Stimulated activated CD4-positive, alpha-beta T cell treated with anti-CD3 and anti-CD28 coated beads, Interleukin-2, amount 100 ng/mL, for 4 hours (primary cell): ENCODE measurements at regions not wholly inside any gene's neighbourhood (a gene's known extent, or its start where the extent isn't known, plus 50 kb on each side); places are given as distances from the start of the nearest gene placed in this dataset.
"Not testable (repeated sequence)": the region's sequence is repeated elsewhere in the genome, so short reads cannot be mapped to it uniquely, and the experiment has no call there.

Experiments
- DNase-seq: peaks from one replicate; pipeline ENCODE4 v3.0.0-alpha.2; 2020; ENCODE audit warnings: low read depth

- no peak for DNase-seq
Observed at GRCh38 chr5:168128557-168128956, 162.9 kb upstream of the WWC1 start.

DNA sequence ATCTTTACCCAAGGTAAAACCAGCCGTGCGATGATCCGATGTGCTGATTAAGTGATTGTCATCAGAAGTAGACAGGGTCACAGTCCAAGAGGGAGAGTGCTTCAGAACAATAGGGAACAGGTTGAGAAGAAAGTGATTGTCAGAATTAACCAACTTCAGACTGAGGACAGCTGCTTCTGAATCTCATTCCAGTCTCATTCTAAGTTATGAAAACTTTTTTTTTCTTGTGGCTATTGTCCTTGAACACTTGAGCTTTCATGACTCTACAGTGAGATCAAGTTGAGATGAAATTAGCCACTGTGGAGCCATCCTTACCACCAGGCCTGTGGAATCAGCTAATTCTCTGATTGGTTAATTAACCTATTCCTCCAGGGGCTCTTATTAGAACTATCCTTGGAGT is 159.9 kb upstream of the WWC1 start:
- no peak for DNase-seq

DNA sequence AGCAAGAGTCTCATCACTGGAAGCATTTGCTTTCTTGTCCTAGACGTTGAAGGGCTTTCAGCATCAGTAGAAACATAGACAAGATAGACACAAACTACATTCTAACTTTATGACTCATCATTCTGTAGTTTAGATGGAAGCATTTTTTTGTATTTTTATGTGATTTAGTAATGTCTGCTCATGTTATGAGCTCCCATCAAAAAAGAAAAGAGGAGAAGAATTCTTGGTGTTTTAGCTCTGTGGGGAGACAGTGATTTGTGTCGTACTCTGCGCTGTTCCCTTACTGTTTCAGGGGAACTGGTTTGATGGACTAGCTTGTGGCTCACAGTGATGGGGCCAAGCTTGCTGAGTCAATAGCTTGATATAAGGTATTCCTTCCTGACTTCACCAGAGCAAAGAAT is 159.2 kb upstream of the WWC1 start:
- DNase-seq, result no peak

DNA sequence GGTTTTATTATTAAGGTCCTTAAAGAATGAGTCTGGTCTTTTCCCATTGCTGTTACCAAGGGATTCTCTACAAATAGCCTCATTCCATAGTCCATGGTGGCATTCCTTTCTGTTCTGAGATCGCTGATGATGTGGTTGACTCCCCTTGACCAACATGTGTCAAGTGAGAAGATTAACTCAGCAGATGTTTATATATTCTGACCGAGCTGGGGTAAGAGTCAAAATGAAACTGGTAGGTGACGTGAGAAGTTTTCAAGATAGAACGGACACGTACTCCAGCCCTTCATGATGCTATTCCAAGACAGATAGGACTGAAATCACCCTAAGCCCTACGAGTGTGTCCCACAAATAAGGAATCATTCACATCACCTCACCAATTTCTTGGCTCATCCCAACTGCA is 155.5 kb upstream of the WWC1 start:
- DNase-seq, result no peak

GRCh38 chr5:168136340-168136739 is 155.1 kb upstream of the WWC1 start:
- DNase-seq, result no peak

DNA sequence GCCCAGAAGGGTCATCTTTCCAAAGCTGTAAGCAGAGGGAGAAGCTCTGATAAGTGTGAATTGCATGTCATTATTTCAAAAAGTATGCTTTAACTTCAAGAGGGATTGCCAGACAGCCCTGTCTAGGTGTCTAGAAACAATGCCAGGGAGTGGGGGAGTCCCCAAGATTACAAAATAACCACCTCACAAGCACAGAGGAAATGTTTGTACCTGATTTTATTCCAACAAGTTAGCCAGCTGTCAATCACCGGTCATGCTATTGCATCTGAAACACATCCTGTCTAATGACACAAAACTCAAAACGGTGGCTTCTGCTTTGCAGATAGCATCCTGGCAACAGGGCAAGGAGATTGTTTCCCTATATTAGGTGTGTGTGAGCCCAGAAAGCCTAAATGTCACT is 154.2 kb upstream of the WWC1 start:
- no peak for DNase-seq

GRCh38 chr5:168140241-168140640 is 151.2 kb upstream of the WWC1 start:
- no peak for DNase-seq

GRCh38 chr5:168142402-168142801 is 149.0 kb upstream of the WWC1 start:
- DNase-seq, result no peak

GRCh38 chr5:168143521-168143920 is 147.9 kb upstream of the WWC1 start:
- not testable (repeated sequence) for DNase-seq

DNA sequence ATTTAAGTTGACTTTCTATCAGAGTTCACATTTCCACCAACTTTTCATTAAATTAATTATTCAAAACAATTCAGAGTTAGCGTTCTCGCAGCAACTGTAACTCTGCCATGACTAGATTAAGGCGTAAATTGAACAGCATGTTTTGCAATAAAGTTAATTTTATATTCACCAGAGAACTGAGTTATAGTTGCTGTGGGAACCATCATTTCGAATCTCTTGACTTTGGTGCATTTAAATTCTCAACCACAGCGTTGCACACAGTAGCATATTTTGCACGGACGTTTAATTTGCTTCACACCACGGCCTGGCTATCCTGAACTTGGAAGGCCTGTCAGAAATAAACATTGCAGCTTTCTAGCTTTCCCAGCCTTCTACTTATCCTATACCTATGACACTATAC is 144.3 kb upstream of the WWC1 start:
- no peak for DNase-seq

- no peak for DNase-seq
Observed at GRCh38 chr5:168147568-168148360, 143.7 kb upstream of the WWC1 start.

DNA sequence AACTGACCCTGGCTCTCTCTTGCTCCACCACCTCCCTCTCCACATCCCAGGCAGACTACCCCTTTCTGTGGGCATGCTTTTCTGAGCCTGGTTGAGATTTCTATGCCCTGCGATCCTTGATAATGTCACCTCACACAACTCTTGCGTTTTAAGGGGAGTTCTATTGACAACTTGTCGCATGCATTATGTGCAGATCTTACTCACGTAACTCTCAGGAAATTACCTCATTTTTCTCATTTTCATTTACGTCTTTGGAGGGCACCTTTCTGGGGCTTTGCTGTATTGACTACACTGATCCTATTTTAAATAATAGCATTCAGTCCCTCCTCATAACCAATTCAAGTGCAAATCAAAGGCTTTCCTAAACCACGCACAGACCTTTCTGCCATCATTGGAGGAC is 140.4 kb upstream of the WWC1 start:
- DNase-seq, result no peak

- DNase-seq, result no peak
Observed at GRCh38 chr5:168152660-168153059, 138.8 kb upstream of the WWC1 start.

- no peak for DNase-seq
Observed at GRCh38 chr5:168153263-168153875, 138.1 kb upstream of the WWC1 start.

DNA sequence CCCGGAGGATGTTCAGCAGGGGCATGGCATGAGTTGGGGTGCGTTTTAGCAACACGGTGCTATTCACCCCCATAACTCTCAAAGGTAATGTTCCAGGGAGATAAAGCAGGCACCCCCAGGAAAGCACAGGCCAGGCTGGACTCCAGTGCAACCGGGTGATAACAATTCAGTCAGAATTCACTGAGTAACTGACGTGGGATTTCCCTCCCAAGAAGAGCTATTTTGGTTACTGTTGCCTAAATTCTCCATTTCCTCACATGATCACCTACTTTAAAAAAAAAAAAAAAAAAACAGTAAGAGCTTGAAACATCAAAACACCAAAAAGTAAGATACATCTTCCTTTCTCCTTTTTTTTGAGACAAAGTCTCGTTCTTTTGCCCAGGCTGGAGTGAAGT is 137.6 kb upstream of the WWC1 start:
- no peak for DNase-seq

GRCh38 chr5:168155585-168155984 is 135.9 kb upstream of the WWC1 start:
- DNase-seq, result no peak

- DNase-seq, result no peak
Observed at GRCh38 chr5:168156170-168156569, 135.3 kb upstream of the WWC1 start.

DNA sequence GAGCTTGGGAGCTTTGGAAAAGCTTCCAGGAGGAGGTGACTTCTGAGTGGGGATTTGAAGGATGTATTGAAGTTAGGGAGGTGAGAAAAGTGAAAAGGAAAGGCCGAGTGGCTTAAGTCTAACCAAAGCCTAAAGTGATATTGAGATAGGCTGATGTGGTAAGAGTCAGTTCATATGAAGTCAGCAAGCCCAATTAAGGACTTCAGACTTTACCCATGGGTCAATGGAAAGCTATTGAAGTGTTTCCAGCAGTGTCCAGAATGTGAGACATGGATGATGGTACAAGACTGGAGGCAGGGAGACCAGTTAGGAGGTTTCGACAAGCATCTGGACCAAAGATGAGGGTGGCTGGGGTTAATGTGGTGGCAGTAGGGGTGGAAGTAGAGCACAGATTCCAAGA is 134.3 kb upstream of the WWC1 start:
- no peak for DNase-seq

DNA sequence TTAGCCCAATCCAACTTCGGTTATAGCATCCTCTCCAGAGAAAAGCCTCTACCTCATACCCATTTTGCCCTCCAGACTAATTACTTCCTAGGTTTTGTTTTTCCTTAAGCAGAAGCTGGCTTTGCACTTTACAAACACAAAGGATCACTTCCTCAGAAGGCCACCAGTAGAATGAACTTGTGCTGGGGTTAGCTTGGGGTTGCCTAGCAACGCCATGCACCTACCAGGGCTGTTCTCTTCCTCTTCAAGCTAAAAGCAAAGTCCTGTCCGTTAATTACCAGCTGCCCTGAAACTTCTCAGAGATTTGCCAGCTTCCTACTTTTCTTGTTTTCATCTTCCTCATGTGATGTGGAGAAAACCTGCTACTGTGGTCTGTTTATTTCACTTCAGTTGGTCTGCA is 132.0 kb upstream of the WWC1 start:
- DNase-seq, result no peak

- DNase-seq, result no peak
Observed at GRCh38 chr5:168162464-168162863, 129.0 kb upstream of the WWC1 start.

DNA sequence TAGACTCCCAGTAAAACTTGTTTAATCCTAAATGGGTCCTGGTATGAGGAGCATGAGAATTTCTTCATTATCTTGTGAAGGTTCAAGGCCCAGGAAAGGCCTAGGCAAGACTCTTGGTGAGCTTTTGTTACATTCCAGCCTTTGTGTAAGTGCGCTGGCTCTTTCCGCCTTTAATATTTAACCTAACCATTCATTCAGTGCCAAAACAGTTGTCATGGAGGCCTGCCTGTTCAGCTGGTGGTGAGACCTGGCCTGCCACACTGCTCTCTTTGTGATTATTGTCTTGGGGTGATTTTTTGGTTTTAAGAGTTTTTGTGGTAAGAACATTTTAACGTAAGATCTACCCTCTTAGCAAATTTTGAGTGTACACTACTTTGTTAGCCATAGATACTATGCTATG is 127.5 kb upstream of the WWC1 start:
- no peak for DNase-seq

GRCh38 chr5:168165221-168165914 is 126.1 kb upstream of the WWC1 start:
- no peak for DNase-seq

- DNase-seq, result no peak
Observed at GRCh38 chr5:168165977-168166376, 125.5 kb upstream of the WWC1 start.
